ENCODE measurements at regions not wholly inside any gene's neighbourhood (a gene's known extent, or its start where the extent isn't known, plus 50 kb on each side); places are given as distances from the start of the nearest gene placed in this dataset.
"Not testable (repeated sequence)": the region's sequence is repeated elsewhere in the genome, so short reads cannot be mapped to it uniquely, and the experiment has no call there.

DNA sequence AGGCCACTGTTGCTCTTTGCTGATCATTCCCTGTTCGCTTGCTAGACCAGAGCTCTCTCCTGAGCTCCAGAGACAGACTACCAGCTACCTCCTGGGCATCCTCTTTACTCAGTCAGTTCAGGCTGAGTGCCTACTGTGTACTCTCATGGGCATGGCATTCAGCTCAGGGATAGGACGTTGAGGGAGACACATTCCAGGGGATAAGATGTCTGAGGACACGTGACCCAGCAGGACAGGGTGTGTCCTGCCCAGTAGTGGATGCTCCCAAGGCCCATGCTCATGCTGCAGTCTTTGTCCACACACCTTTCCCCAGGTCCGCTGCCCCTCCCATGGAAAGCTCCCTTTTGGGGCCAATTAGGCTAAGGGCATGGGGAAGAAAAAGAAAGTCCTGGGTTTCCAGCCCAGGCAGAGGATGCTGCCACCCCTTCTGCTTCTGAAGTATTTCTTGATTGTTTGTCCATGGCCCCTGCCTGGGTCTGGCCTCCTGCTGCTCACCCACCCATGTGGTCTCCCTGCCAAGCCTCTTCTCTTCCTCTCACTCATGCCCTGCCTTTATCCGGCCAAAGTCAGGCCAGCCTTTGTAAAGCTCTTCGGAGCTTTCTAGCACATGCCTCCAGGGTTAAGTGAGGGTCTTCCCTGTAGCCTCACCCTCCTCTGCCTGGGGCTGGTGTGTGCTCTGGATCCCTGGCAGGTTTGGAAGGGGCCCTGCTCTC is 60.5 kb upstream of the PITX1 start:
- no peak for DNase-seq (ENCODE audit: low read depth in 2 of 2)

DNA sequence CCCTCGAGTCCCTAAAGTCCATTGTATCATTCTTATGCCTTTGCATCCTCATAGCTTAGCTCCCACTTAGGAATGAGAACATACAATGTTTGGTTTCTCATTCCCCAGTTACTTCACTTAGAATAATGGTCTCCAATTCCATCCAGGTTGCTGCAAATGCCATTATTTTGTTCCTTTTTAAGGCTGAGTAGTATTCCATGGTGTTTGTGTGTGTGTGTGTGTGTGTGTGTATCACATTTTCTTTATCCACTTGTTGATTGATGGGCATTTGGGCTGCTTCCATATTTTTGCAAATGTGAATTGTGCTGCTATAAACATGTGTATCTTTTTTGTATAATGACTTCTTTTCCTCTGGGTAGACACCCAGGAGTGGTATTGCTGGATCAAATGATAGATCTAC is 59.5 kb upstream of the PITX1 start:
- not testable (repeated sequence) for DNase-seq (ENCODE audit: low read depth in 2 of 2)

DNA sequence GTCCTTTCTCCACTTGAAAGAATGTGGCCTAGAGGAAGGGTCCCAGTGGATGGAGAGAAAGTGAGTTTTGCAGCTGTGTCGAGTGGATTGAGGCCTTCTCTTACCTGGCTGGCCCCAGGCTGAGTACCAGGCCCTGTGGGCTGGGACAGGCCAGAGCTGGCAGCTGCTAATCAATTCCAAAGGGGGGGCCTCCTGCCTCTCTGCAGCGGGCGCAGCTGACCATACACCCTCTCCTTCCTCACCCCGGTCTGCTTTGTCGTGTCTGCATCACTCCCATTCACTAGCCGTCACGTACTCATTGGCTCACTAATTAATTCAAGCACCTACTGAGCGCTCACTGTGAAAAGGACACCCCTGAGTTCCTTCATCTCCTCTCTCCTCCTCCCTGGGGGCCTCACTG is 58.4 kb upstream of the PITX1 start:
- no peak for DNase-seq (ENCODE audit: low read depth in 2 of 2)

DNA sequence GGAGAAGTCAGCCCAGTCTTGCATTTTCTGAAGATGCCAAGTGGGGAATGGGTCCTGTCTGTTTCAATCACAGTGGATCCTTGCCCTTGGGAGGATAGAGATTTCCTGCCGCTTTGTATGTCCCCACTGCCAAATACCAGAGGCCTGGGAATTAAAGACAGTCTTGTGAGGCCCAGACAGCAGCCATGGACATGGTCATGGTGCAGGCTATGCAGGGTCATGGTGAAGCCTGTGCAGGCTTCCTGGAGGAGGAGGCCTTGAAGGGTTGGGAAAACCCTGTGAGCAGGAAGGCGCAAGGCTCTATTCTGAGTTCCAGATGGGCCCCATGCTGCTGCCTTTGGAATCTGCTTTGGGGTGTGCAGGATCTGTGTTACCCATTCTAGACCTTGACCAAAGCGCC is 57.3 kb upstream of the PITX1 start:
- no peak for DNase-seq (ENCODE audit: low read depth in 2 of 2)

DNA sequence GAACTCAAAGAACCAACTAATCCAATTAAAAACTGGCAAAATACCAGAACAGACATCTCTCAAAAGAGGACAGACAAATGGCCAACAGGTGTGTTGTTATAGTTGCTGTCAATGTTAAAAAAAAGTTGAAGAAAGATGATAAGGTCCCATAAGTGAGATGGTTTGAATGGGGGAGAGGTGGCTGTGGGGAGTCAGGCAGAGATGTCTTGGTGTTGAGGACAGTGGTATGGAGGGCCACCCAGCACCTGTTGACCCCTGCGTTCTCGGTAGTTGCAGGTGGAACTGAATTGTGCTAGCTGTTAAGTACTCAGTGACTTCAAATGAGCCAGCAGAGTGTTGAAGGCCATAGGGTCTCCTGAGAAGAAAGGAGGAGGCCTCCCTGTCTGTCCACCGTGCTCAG is 55.9 kb upstream of the PITX1 start:
- no peak for DNase-seq (ENCODE audit: low read depth in 2 of 2)

DNA sequence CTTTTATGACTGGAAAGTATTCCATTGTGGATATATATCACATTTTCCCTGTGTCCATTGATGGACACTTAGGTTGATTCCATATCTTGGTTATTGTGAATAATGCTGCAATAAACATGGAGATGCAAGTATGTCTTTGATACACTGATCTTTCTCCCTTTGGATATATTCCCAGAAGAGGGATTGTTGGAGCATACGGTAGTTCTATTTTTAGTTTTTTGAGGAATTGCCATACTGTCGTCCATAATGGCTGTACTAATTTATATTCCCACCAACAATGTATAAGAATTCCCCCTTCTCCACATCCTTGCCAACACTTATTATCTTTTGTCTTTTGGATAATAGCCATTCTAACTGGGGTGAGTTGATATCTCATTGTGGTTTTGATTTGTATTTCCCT is 54.9 kb upstream of the PITX1 start:
- DNase-seq (ENCODE audit: low read depth in 2 of 2): no peak

DNA sequence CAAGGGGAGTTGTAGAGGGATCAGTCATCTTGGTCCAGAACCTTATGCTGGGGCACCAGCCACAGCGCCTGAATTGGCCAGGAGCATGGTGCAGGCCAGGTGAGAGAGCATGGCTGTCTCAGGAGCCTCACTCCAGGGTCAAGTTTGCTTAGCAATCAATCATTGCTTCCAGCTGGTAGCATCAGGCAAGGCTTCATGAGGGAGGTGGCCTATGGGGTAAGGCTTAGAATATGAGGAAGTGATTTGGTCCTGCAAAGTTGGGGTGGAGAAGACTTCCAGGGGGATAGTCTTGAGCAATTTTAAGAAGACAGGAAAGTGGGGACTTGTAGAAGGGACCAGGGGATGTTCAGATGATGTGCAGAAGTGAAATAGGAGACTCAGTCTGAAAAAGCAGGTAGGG is 53.9 kb upstream of the PITX1 start:
- no peak for DNase-seq (ENCODE audit: low read depth in 2 of 2)

DNA sequence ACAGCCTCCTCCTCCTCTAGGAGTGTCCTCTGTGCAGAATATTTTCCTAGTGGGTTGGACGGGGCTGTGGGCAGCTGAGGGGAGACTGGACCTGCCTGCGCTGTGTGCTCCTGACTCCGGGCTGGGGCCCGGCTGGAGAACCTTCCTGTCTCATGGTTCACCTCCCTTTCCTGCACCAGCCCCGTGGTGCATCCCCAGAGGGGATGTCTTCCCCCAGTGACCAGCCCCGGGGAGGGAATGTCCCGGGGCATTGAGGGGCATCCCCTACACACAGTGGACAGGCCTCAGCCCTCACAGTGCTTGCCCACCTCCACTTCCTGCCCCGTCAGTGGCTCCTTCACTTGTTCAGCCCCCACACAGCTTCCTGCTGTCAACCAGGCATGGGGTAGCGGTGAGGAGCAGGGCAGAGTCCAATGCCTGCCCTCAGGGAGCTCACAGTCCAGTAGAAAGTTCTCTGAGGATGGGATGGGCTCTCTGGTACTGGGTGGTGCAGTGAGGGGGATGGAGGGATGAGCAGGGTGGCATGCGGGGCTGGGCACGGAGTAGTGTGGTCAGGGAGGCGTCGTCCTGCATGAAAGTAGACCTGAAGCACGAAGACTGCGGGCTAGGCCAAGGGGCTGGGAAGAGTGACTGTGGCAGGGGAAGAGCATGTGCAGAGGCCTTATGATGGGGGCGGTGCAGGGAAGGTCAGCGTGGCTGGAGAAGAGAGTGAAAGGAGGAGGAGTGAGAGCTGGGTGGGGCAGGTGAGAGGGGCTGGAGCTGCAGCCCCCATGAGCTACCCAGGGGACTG is 52.1 kb upstream of the PITX1 start:
- no peak for DNase-seq (ENCODE audit: low read depth in 2 of 2)

DNA sequence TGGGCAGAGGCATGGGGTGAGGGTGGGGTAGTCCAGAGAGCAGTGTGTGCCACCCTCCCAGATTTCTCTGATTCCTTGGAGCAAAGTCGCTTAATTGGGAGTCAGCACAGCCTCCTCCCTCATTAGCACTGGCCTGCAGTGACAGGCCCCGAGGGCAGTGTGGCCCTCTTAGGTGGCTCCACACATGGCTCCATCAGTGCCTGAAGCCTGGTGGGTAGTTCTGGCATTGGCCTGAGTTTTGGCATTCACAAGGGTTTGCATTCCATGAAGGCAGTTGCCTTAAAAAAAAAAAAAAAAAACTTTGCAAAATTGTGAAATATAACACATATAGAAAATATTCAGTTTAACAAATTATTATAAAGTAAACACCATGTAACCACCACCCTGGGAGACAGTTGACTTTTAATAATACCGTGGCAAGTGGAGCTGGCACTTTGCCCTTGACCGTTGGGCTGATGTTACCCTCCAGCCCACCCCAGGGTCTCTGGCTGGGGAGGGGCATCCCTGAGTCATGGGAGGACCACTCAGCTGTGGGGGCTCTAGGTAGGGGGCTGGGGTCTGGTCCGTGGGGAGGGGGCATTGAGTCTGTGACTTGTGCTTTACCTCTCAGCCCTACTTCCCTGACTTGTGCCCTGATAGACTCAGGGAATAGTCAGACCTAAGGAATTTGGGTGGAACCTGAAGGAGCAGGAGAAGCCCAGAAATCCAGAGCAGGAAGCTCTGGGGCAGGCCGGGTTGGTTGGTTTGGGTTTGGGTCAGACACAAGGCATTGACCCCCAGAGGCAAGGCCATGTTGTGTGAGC is 51.3 kb upstream of the PITX1 start:
- DNase-seq (ENCODE audit: low read depth in 2 of 2): no peak
